Urinary bladder (tissue), 3 donors: ENCODE measurements at regions not wholly inside any gene's neighbourhood (a gene's known extent, or its start where the extent isn't known, plus 50 kb on each side); places are given as distances from the start of the nearest gene placed in this dataset.

Experiments used
- DNase-seq: peaks from one replicate; pipeline ENCODE4 v3.0.0-alpha.2; 2015; ENCODE audit errors: extremely low spot score
- H3K27ac ChIP-seq: one replicate; pipeline ENCODE4 v1.5.1; 2013; ENCODE audit warnings: low read depth, mild to moderate bottlenecking, moderate library complexity
- H3K36me3 ChIP-seq: one replicate; pipeline ENCODE4 v1.6.1; 2013; ENCODE audit warnings: mild to moderate bottlenecking, moderate library complexity; ENCODE audit not compliant: insufficient read depth
- H3K4me1 ChIP-seq: one replicate; pipeline ENCODE4 v1.6.1; 2013; ENCODE audit warnings: mild to moderate bottlenecking, moderate library complexity; ENCODE audit not compliant: insufficient read depth
- H3K4me3 ChIP-seq: one replicate; pipeline ENCODE4 v1.5.1; 2013; ENCODE audit warnings: low read depth, low read length
- WGBS: extraction: QIAGEN DNeasy Blood & Tissue Kit; methylation state at CpG from one replicate; pipeline ENCODE4 v1.1.7; 2013; 5-methylcytosine and 5-hydroxymethylcytosine counted together
- donor health status: healthy with polysubstance abuse.
- donor health status: healthy.

DNA sequence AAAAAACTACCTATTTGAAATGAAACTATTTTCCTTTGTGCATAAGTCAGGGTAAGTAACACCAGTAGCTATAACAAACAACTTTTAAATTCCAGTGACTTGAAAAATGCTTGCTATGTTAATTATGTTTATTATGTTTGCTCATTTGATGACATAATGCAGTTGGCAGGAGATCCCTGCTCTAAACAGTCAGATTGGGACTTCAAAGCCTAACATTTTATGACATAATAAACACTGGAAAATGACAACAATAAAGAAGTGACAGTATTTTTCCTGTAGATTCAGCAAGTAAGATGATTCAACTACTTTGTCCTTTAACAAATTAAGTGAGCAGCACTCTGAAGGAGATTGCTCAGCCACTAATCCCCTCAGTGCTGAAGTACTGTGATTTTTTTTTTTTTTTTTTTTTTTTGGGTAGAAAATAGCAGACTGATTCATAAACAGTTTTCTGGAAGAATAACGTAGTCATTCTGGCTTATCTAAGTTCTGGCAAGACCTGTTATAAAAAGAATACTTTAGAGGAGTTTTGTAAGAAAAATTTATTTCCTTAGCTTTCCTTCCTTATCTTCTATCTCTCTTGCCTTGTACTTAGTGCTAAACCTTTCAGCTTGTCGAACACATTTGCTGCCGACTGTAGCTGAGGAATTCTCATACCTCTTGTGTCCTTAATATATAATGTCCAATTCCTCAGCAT, 207.2 kb downstream of the PTGER3 start:
- WGBS = 18% methylated on average over 3 of the region's 3 CpGs
- no peaks in the 10 kb centered on the region for H3K4me1 ChIP-seq
- no peaks in the 10 kb centered on the region for H3K36me3 ChIP-seq
- H3K27ac ChIP-seq = no peak overlapping the region
- no peak for DNase-seq
- H3K4me3 ChIP-seq = no peak overlapping the region

- DNase-seq = no peak
- 81% methylated on average over 1 of the region's 1 CpG for WGBS
- H3K4me1 ChIP-seq = no peaks in the 10 kb centered on the region
- H3K27ac ChIP-seq = no peak overlapping the region
- no peaks in the 10 kb centered on the region for H3K36me3 ChIP-seq
- H3K4me3 ChIP-seq = no peak overlapping the region
Measured at GRCh38 chr1:70842562-70842961, 205.1 kb downstream of the PTGER3 start.

- Histone ChIP-seq H3K27ac (no peak overlapping the region), H3K4me1 (no peaks in the 10 kb centered on the region), H3K36me3 (no peaks in the 10 kb centered on the region), H3K4me3 (no peak overlapping the region)
- WGBS = 95% methylated on average over 1 of the region's 1 CpG
- no peak for DNase-seq
Measured at GRCh38 chr1:70843452-70843851, 204.2 kb downstream of the PTGER3 start.

- Histone ChIP-seq H3K36me3 (no peaks in the 10 kb centered on the region), H3K27ac (no peak overlapping the region), H3K4me3 (no peak overlapping the region), H3K4me1 (no peaks in the 10 kb centered on the region)
- DNase-seq = no peak
Measured at GRCh38 chr1:70847013-70847412, 200.6 kb downstream of the PTGER3 start.

DNA sequence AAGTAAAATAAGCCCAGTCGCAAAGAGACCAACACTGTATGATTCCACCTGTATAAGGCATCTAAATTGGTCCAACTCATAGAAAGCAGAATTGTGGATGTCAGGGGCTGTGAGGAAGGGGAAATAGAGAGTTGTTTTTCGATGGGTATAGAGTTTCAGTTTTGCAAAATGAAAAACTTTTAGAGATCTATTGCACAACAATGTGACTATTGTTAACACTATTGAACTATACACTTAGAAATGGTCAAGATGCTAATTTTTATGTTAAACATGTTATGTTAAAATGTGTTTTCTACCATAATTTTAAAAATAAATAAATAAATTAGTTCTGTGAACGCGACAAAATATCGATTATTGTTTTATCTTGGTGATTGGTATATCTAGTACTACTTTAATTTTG, 192.4 kb downstream of the PTGER3 start:
- Histone ChIP-seq H3K36me3 (no peaks in the 10 kb centered on the region), H3K4me1 (no peaks in the 10 kb centered on the region), H3K27ac (no peak overlapping the region), H3K4me3 (no peak overlapping the region)
- DNase-seq = no peak
- WGBS = 77% methylated on average over 5 of the region's 5 CpGs

DNA sequence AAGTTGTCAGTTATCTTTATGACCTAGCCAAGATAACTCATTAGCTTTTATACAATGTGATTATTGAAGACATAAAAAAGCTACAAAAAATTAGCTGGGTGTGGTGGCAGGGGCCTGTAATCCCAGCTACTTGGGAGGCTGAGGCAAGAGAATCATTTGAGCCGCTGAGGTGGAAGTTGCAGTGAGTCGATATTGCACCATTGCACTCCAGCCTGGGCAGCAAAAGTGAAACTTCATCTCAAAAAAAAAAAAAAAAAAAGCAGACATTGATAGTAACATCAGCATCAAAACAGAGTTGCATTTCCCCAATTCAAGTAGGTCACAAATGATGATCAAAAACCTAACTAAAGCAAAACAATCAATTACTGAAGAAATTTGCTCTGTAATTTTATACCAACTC, 191.4 kb downstream of the PTGER3 start:
- Histone ChIP-seq H3K4me1 (no peaks in the 10 kb centered on the region), H3K27ac (no peak overlapping the region), H3K4me3 (no peak overlapping the region), H3K36me3 (no peaks in the 10 kb centered on the region)
- 90% methylated on average over 2 of the region's 2 CpGs for WGBS
- DNase-seq = no peak

DNA sequence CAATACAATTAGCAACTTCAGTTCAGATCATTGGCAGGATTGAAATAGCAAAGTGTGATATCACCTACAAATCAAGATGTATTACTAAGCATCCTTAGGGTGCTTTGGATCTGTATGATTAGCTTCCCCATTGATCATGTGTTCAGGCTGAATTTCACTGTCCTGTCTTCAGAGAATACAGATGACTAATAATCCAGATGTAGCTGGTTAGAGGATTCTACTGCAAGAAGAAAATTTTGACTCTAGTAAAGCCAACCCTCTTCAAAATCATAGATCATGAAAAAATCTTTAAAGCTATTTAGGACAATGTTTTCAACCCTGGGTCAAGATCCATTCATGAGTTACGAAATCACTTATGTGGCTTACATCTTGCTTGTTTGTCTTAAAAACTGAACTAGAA, 184.4 kb downstream of the PTGER3 start:
- no peak overlapping the region for H3K27ac ChIP-seq
- no peaks in the 10 kb centered on the region for H3K36me3 ChIP-seq
- H3K4me1 ChIP-seq = no peaks in the 10 kb centered on the region
- DNase-seq = no peak
- WGBS = 79% methylated on average over 1 of the region's 1 CpG
- H3K4me3 ChIP-seq = no peak overlapping the region

DNA sequence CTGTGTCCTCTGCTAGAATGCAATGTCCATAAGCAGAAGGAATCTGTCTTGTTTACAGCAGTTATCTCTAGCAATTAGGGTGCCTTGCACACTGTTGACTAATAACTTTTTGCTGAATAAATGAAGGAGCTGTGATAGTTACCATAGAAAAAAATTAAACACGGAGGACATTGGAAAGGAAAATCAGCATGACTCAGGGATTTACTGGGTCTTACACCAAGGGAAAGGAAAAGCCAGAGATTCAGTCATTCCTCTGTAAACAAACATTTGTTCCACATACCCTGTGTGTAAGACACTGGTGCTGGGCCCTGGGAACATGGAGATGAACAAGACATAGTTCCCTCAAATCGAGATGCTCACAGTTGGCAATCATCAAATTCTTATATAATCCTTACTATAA, 183.3 kb downstream of the PTGER3 start:
- Histone ChIP-seq H3K4me1 (no peaks in the 10 kb centered on the region), H3K4me3 (no peak overlapping the region), H3K27ac (no peak overlapping the region), H3K36me3 (no peaks in the 10 kb centered on the region)
- 52% methylated on average over 2 of the region's 2 CpGs for WGBS
- no peak for DNase-seq

GRCh38 chr1:70866542-70867264, 180.9 kb downstream of the PTGER3 start:
- H3K4me1 ChIP-seq = no peaks in the 10 kb centered on the region
- H3K36me3 ChIP-seq = no peaks in the 10 kb centered on the region
- no peak overlapping the region for H3K27ac ChIP-seq
- H3K4me3 ChIP-seq = no peak overlapping the region
- 78% methylated on average over 4 of the region's 4 CpGs for WGBS
- no peak for DNase-seq

DNA sequence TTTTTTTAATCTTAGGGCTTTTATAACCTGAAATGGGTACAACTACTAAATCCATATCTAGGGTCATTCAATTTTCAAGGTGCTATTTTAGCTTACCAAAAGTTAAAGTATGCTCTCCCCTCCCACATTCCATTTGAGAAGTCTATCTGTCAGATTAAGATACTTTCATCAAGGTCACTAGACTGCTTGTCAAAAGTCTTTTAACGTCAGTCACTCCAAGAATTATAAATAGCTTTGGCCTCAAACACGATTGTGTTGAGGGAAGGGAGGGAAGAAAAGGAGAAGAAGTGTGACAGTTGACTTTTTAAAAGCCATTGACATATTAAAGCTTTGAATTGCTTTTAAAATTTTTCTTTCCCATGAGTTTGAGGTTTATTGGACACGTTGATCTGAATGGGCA, 175.8 kb downstream of the PTGER3 start:
- H3K27ac ChIP-seq = no peak overlapping the region
- no peak overlapping the region for H3K4me3 ChIP-seq
- no peaks in the 10 kb centered on the region for H3K36me3 ChIP-seq
- WGBS = 71% methylated on average over 3 of the region's 3 CpGs
- no peak for DNase-seq
- no peaks in the 10 kb centered on the region for H3K4me1 ChIP-seq

GRCh38 chr1:70874063-70874462, 173.6 kb downstream of the PTGER3 start:
- Histone ChIP-seq H3K27ac (no peak overlapping the region), H3K4me3 (no peak overlapping the region), H3K36me3 (no peaks in the 10 kb centered on the region), H3K4me1 (no peaks in the 10 kb centered on the region)
- 53% methylated on average over 2 of the region's 2 CpGs for WGBS
- no peak for DNase-seq

DNA sequence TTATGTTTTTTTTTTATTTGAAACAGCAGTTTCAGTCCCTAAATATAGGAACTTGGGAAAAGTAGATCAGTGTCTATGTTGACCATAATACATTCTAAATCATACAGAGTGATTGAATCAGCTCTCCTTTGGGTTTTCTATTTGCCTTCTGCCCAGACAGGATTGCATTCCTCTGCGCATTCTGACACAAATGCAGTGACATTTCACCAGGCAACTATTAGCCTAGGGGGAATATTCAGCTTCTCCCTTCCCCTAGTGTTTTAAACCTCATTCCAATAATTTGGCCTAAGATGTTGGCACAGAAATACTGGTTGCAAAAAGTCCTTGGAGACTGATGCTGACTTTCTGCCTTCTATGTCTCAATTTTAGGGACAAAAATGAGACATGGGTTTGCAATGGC, 172.8 kb downstream of the PTGER3 start:
- H3K36me3 ChIP-seq = no peaks in the 10 kb centered on the region
- DNase-seq = no peak
- no peak overlapping the region for H3K4me3 ChIP-seq
- H3K4me1 ChIP-seq = no peaks in the 10 kb centered on the region
- H3K27ac ChIP-seq = no peak overlapping the region
- 74% methylated on average over 1 of the region's 1 CpG for WGBS

- Histone ChIP-seq H3K36me3 (no peaks in the 10 kb centered on the region), H3K4me1 (no peaks in the 10 kb centered on the region), H3K27ac (no peak overlapping the region), H3K4me3 (no peak overlapping the region)
- no peak for DNase-seq
- 82% methylated on average over 3 of the region's 3 CpGs for WGBS
Measured at GRCh38 chr1:70877343-70877742, 170.3 kb downstream of the PTGER3 start.

GRCh38 chr1:70887936-70888335, 159.7 kb downstream of the PTGER3 start:
- H3K4me1 ChIP-seq = no peaks in the 10 kb centered on the region
- H3K27ac ChIP-seq = no peak overlapping the region
- DNase-seq = no peak
- WGBS = 39% methylated on average over 3 of the region's 3 CpGs
- no peaks in the 10 kb centered on the region for H3K36me3 ChIP-seq
- H3K4me3 ChIP-seq = no peak overlapping the region
